Breast epithelium (tissue), 4 donors: ENCODE measurements at regions not wholly inside any gene's neighbourhood (a gene's known extent, or its start where the extent isn't known, plus 50 kb on each side); places are given as distances from the start of the nearest gene placed in this dataset.

Experiments used
- DNase-seq, 2 donors: peaks; one replicate each; pipeline ENCODE4 v3.0.0-alpha.2; 2019; ENCODE audit warnings: low spot score in 2 of 2
- H3K27ac ChIP-seq, 2 donors: fragments of 200-600 bp; sonication (generic) in 1 of 2; one replicate each; pipeline ENCODE4 v1.5.1; 2016 to 2019; ENCODE audit warnings: mild to moderate bottlenecking in 1 of 2
- H3K27me3 ChIP-seq, 2 donors: fragments of 200-600 bp; sonication (generic) in 1 of 2; one replicate each; pipeline versions ENCODE4 v1.5.1 to v1.6.0; 2017 to 2019; ENCODE audit warnings: control low read depth in 1 of 2, mild to moderate bottlenecking in 1 of 2
- H3K36me3 ChIP-seq: fragments of 200-600 bp; one replicate; pipeline ENCODE4 v1.5.1; 2019
- H3K4me1 ChIP-seq, 2 donors: fragments of 200-600 bp; sonication (generic); one replicate each; pipeline ENCODE4 v1.5.1; 2016 to 2019; ENCODE audit warnings: control low read depth in 1 of 2
- H3K4me3 ChIP-seq, 3 donors: fragments of 200-600 bp; sonication (generic); 1 replicate in 2 of 3; 2 replicates in 1 of 3; pipeline ENCODE4 v1.5.1; 2016 to 2019; ENCODE audit warnings: mild to moderate bottlenecking in 3 of 3, moderate library complexity in 2 of 3
- H3K9me3 ChIP-seq, 2 donors: fragments of 200-600 bp; sonication (generic) in 1 of 2; one replicate each; pipeline ENCODE4 v1.5.1; 2016 to 2019; ENCODE audit warnings: control low read depth in 1 of 2
- CTCF ChIP-seq, 3 donors: fragments of 450-650 bp; IDR thresholded peaks; one replicate each; pipeline ENCODE4 v1.5.1; 2016 to 2017; ENCODE audit warnings: antibody characterized with exemption in 3 of 3, mild to moderate bottlenecking in 3 of 3, moderate library complexity in 3 of 3
- POLR2A ChIP-seq: fragments of 450-650 bp; IDR thresholded peaks from one replicate; pipeline ENCODE4 v1.6.1; 2016; ENCODE audit warnings: antibody characterized with exemption, mild to moderate bottlenecking, moderate library complexity
- POLR2AphosphoS5 ChIP-seq, 3 donors: sonication (generic); formaldehyde crosslinking; IDR thresholded peaks; one replicate each; pipeline ENCODE4 v1.6.1; 2017; ENCODE audit warnings: antibody characterized with exemption in 3 of 3
- intact Hi-C: fragments of 100-400 bp; cut with DNase I; formaldehyde crosslinking; loops from one replicate; pipeline ENCODE4 v1.15.1; 2023; ENCODE audit warnings: low total_unique reads

GRCh38 chr7:108686494-108686893 is 116.8 kb downstream of the DNAJB9 start:
- H3K27me3 ChIP-seq = no peaks in the 10 kb centered on the region
- intact Hi-C loops = no loop called here
- no peak for DNase-seq
- TF ChIP-seq POLR2AphosphoS5 (IDR thresholded peaks at IDR 0.05) (no peak), POLR2A (no peak)
- no peak overlapping the region for H3K27ac ChIP-seq
- no peaks in the 10 kb centered on the region for H3K36me3 ChIP-seq
- no peak overlapping the region for H3K4me3 ChIP-seq
- H3K9me3 ChIP-seq = peaks cover 4 to 11% of the 10 kb centered on the region in 2 donors
- H3K4me1 ChIP-seq = no peaks in the 10 kb centered on the region

- TF ChIP-seq POLR2A (no peak), CTCF (IDR thresholded peaks at IDR 0.05) (no peak), POLR2AphosphoS5 (IDR thresholded peaks at IDR 0.05) (no peak)
- Histone ChIP-seq H3K36me3 (no peaks in the 10 kb centered on the region), H3K4me3 (no peak overlapping the region), H3K9me3 (no peaks in the 10 kb centered on the region), H3K4me1 (no peaks in the 10 kb centered on the region), H3K27me3 (no peaks in the 10 kb centered on the region), H3K27ac (no peak overlapping the region)
- intact Hi-C loops = no loop called here
- no peak for DNase-seq
Observed at GRCh38 chr7:108697254-108697653, 127.6 kb downstream of the DNAJB9 start.

- H3K4me1 ChIP-seq = no peaks in the 10 kb centered on the region
- DNase-seq = no peak
- TF ChIP-seq POLR2AphosphoS5 (IDR thresholded peaks at IDR 0.05) (no peak), POLR2A (no peak), CTCF (IDR thresholded peaks at IDR 0.05) (no peak)
- no peaks in the 10 kb centered on the region for H3K36me3 ChIP-seq
- no peaks in the 10 kb centered on the region for H3K27me3 ChIP-seq
- no peaks in the 10 kb centered on the region for H3K9me3 ChIP-seq
- intact Hi-C loops = no loop called here
- H3K4me3 ChIP-seq = no peak overlapping the region
- H3K27ac ChIP-seq = no peak overlapping the region
Observed at GRCh38 chr7:108711611-108712010, 141.9 kb downstream of the DNAJB9 start.

GRCh38 chr7:108716783-108717182 is 147.1 kb downstream of the DNAJB9 start:
- TF ChIP-seq POLR2A (no peak), CTCF (IDR thresholded peaks at IDR 0.05) (no peak), POLR2AphosphoS5 (IDR thresholded peaks at IDR 0.05) (no peak)
- H3K4me1 ChIP-seq = no peaks in the 10 kb centered on the region
- intact Hi-C loops = no loop called here

GRCh38 chr7:108717781-108718180 is 148.1 kb downstream of the DNAJB9 start:
- Histone ChIP-seq H3K36me3 (no peaks in the 10 kb centered on the region), H3K9me3 (no peaks in the 10 kb centered on the region), H3K27me3 (no peaks in the 10 kb centered on the region), H3K4me3 (no peak overlapping the region), H3K4me1 (no peaks in the 10 kb centered on the region), H3K27ac (no peak overlapping the region)
- no peak for DNase-seq
- intact Hi-C loops = no loop called here
- TF ChIP-seq POLR2AphosphoS5 (IDR thresholded peaks at IDR 0.05) (no peak), CTCF (IDR thresholded peaks at IDR 0.05) (no peak)

More at GRCh38 chr7:108716783-108717182, 147.1 kb downstream of the DNAJB9 start:
- Histone ChIP-seq H3K27me3 (no peaks in the 10 kb centered on the region), H3K36me3 (no peaks in the 10 kb centered on the region), H3K27ac (no peak overlapping the region), H3K4me3 (no peak overlapping the region), H3K9me3 (no peaks in the 10 kb centered on the region)
- DNase-seq = no peak

GRCh38 chr7:108719631-108720030 is 150.0 kb downstream of the DNAJB9 start:
- Histone ChIP-seq H3K27ac (no peak overlapping the region), H3K9me3 (no peaks in the 10 kb centered on the region), H3K27me3 (no peaks in the 10 kb centered on the region), H3K36me3 (no peaks in the 10 kb centered on the region), H3K4me1 (no peaks in the 10 kb centered on the region), H3K4me3 (no peak overlapping the region)
- intact Hi-C loops = loop anchor here (5.0 kb wide), 1 partner anchor 1923 kb away; no protein-coding TSS in a partner anchor
- TF ChIP-seq CTCF (IDR thresholded peaks at IDR 0.05) = no peak
- no peak for TF ChIP-seq POLR2AphosphoS5 (IDR thresholded peaks at IDR 0.05)
- TF ChIP-seq POLR2A = no peak
- no peak for DNase-seq
